NT2/D1 (cell line): ENCODE measurements at regions not wholly inside any gene's neighbourhood (a gene's known extent, or its start where the extent isn't known, plus 50 kb on each side); places are given as distances from the start of the nearest gene placed in this dataset.

ENCODE experiments used
- DNase-seq: peaks from one replicate; pipeline ENCODE4 v3.0.0-alpha.2; 2011; ENCODE audit warnings: low read depth, low spot score
- H3K27me3 ChIP-seq: 2 replicates; pipeline ENCODE4 v1.6.0; 2011; ENCODE audit warnings: mild to moderate bottlenecking; ENCODE audit not compliant: insufficient read length, insufficient read depth
- H3K36me3 ChIP-seq: 2 replicates; pipeline ENCODE4 v1.6.1; 2011; ENCODE audit warnings: mild to moderate bottlenecking, low read length, mixed read lengths; ENCODE audit not compliant: insufficient read depth, insufficient read length
- H3K4me1 ChIP-seq: 2 replicates; pipeline ENCODE4 v1.5.1; 2011; ENCODE audit not compliant: insufficient read depth, insufficient read length
- H3K4me3 ChIP-seq: 2 replicates; pipeline ENCODE4 v1.5.1; 2011; ENCODE audit warnings: low read depth; ENCODE audit not compliant: insufficient read length
- H3K9ac ChIP-seq: 2 replicates; pipeline ENCODE4 v1.6.0; 2011; ENCODE audit warnings: low read depth; ENCODE audit not compliant: insufficient read length
- H3K9me3 ChIP-seq: 2 replicates; pipeline ENCODE4 v1.5.1; 2011; ENCODE audit warnings: mild to moderate bottlenecking, low read length; ENCODE audit not compliant: insufficient read depth
- SUZ12 ChIP-seq: IDR thresholded peaks from 2 replicates; pipeline ENCODE4 v1.6.1; 2011; ENCODE audit not compliant: insufficient read length, insufficient read depth; ENCODE audit errors: extremely low read depth
- YY1 ChIP-seq: IDR thresholded peaks from 2 replicates; pipeline ENCODE4 v1.6.1; 2011; ENCODE audit not compliant: insufficient read length, insufficient read depth
- ZNF274 ChIP-seq: IDR thresholded peaks from 2 replicates; pipeline ENCODE4 v1.6.1; 2011; ENCODE audit warnings: mild to moderate bottlenecking, low read depth, low read length

DNA sequence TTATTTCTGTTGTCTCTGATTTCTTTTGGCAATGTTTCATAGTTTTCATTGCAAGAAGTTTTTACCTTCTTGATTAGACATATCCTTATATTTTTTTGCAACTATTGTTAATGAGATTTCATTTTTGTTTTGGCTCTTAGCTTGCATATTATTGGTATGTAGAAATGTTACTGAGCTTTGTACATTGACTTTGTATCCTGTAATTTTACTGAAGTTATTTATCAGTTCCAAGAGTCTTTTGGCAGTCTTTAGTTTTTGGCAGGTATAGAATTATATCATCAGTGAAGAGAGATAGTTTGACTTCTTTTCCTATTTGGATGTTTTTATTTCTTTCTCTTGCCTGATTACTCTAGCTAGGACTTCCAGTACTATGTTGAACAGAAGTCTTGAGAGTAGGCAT is 375.7 kb downstream of the TDRD3 start:
- Histone ChIP-seq H3K4me1 (no peaks in the 10 kb centered on the region), H3K9ac (no peak overlapping the region), H3K36me3 (no peaks in the 10 kb centered on the region), H3K9me3 (no peaks in the 10 kb centered on the region), H3K27me3 (no peaks in the 10 kb centered on the region), H3K4me3 (no peak overlapping the region)
- TF ChIP-seq ZNF274, result no peak
- TF ChIP-seq YY1, result no peak
- no peak for TF ChIP-seq SUZ12
- no peak for DNase-seq

DNA sequence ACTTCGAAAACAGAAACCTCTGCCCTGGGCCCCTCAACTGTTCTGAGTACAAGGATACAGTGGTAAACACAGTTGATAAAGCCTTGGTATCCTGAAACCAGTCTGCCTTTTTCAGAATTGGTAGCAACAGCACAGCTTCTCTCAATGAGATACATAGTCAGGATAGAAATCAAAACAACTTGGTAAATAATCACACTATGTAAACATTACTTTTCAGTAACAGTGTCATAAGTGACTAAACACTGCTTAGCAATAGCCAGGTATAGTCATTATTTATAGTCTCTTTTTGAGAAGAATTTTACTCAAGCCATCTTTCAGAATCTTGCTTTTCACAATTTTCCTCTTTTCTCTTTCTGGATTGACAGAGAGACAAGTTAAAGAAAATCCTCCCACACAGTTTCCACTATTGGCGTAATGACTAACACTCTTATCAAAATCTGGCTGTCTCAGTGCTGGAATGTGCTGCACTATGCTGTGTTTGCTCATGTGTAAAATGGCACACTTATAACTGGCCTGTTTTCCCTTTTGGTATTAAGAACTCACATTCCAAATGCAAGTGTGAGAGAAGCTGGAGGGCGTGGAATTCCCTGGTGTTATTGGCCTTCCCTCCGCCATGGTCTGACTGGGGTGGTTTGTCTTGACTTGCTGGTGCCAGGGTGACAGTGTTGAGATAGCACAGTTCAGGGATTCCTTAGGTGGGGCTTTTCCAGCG is 368.8 kb downstream of the TDRD3 start:
- H3K36me3 ChIP-seq, result no peaks in the 10 kb centered on the region
- no peaks in the 10 kb centered on the region for H3K27me3 ChIP-seq
- DNase-seq, result no peak
- no peaks in the 10 kb centered on the region for H3K9me3 ChIP-seq
- no peak overlapping the region for H3K4me3 ChIP-seq
- no peaks in the 10 kb centered on the region for H3K4me1 ChIP-seq
- no peak overlapping the region for H3K9ac ChIP-seq
- TF ChIP-seq ZNF274 (no peak), YY1 (no peak), SUZ12 (no peak)

DNA sequence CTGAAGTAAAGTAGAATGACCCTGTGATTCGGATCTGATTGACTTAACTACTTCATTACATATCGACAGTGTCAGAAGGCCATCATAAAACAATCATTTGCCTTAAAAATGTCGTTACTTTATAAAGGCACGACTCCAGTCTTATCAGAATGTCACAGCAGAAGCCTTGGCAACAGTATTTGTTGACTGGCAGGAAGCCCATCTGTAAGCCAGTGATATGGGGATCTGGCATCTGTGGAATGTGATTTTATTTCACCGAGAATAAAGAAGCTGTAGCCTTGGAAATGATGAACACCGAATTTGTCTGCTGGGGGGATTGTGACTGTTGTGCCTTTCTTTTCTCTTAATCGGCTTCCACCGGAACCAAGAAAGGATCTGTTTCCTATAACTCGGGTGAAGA is 362.5 kb downstream of the TDRD3 start:
- H3K4me3 ChIP-seq, result no peak overlapping the region
- H3K9me3 ChIP-seq, result no peaks in the 10 kb centered on the region
- H3K27me3 ChIP-seq, result no peaks in the 10 kb centered on the region
- no peak for DNase-seq
- H3K36me3 ChIP-seq, result no peaks in the 10 kb centered on the region
- H3K4me1 ChIP-seq, result no peaks in the 10 kb centered on the region
- TF ChIP-seq SUZ12 (no peak), YY1 (no peak), ZNF274 (no peak)
- no peak overlapping the region for H3K9ac ChIP-seq

DNA sequence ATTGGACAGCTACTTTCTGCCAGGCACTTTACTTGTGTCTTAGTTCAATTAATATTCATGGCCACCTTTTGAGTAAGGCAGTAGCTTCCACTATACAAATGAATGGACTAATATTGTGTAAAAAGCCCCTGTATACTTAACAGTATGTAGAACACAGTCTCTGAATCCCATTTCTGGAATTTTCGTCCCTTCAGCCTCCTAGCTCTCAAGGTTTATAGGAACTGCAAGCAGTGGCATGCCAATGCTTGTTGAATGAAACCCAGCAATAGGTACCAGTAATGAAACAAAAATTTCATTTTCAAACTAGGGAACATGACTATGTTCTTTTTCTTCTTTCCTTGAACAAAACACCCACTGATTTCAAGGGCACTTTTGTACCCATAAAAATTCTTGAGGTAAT is 361.6 kb downstream of the TDRD3 start:
- Histone ChIP-seq H3K9ac (no peak overlapping the region), H3K27me3 (no peaks in the 10 kb centered on the region), H3K9me3 (no peaks in the 10 kb centered on the region), H3K36me3 (no peaks in the 10 kb centered on the region), H3K4me1 (no peaks in the 10 kb centered on the region), H3K4me3 (no peak overlapping the region)
- TF ChIP-seq YY1 (no peak), ZNF274 (no peak), SUZ12 (no peak)
- DNase-seq, result no peak

DNA sequence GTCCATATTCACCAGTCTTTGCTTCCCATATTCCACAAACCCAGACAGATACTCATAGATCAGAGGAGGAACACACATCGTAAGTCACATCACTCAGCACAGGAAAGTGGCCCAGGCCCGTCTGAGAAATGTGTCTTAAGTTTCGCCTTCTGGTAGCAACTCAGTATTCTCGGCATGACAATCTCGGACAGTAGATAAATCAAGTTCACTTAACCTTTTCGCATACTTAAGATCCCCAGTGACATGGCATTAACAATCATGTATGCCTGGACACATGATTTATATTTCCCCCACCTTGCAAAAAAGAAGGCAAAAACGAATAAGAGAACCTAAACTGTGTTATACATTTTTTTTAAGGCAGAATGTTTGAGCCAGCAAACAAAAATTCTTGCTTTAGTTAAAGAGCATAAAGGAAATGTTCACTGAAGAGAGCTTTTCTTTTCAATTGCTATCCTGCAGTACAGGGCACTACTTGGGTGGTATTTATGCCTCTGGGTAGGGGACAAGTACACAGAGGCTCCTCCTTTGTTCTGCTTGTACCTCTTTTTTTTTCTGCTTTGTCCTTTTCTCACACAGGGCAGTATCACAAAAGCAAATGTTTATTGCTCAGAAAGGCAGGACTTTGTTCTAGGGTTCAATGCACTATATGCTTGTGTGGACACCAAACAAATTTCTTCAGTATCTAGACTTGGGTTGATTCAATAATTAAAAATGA is 360.6 kb downstream of the TDRD3 start:
- Histone ChIP-seq H3K9ac (no peak overlapping the region), H3K4me3 (no peak overlapping the region)
- no peak for DNase-seq

DNA sequence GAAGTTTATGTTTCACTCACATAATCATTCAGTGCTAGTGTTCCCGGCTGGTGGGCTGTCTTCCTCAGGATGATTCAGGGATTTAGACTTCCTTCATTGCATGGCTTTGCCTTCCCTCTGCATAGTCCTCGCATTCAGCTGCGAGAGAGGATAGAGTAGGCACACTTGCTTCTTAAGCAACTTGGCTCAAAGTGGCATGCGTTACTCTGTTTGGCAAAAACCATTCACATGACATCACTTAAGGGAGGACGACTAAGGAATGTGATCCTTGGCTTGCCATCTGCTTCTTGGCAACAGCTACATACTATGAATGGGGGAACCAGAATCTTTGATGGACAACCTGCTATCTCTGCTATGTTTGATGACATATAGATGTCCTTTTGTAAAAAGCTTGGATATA is 359.3 kb downstream of the TDRD3 start:
- no peaks in the 10 kb centered on the region for H3K27me3 ChIP-seq
- DNase-seq, result no peak
- TF ChIP-seq YY1 (no peak), SUZ12 (no peak), ZNF274 (no peak)
- no peaks in the 10 kb centered on the region for H3K4me1 ChIP-seq
- H3K4me3 ChIP-seq, result no peak overlapping the region
- H3K9ac ChIP-seq, result no peak overlapping the region
- no peaks in the 10 kb centered on the region for H3K36me3 ChIP-seq
- no peaks in the 10 kb centered on the region for H3K9me3 ChIP-seq

More for the DNA sequence above, 360.6 kb downstream of the TDRD3 start:
- no peaks in the 10 kb centered on the region for H3K4me1 ChIP-seq
- no peaks in the 10 kb centered on the region for H3K36me3 ChIP-seq
- H3K9me3 ChIP-seq, result no peaks in the 10 kb centered on the region
- TF ChIP-seq SUZ12, result no peak
- no peak for TF ChIP-seq YY1
- no peak for TF ChIP-seq ZNF274
- H3K27me3 ChIP-seq, result no peaks in the 10 kb centered on the region

DNA sequence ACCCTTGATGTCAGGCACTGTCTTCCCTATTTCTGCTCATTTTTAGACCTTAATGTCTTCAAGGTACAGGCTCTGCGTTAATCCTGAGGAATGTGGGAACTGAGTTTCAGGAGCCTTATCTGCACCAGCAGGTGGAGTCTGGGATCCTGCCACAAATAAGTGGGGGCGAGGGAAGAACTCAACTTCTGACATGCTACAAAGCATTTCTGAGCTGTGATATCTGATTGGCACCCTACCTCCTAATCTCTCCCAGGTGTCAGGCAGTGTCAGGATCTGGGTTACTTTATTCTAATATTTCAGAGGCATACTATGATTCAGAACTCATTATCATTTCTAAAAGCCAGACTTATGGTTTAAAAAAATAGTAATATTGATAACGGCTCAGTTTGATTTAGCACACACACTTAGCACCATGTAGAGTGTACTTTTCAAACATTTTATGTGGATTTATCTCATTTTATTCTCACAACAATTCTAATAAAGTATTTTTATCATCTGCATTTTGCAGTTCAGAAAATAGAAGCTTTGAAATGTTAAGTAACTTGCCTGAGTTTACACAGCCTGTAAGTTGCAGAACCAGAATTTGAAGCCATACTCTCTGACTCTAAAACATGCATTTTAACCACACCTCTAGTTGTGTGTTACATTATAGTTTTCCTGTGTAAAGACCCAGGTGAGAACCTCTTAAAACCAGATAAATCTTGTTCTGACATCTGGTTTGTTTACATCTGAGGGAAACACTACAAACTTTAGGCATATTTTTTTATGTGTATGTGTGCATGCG is 358.6 kb downstream of the TDRD3 start:
- DNase-seq, result no peak

More for the DNA sequence above, 358.6 kb downstream of the TDRD3 start:
- no peak overlapping the region for H3K4me3 ChIP-seq
- no peaks in the 10 kb centered on the region for H3K9me3 ChIP-seq
- TF ChIP-seq ZNF274 (no peak), SUZ12 (no peak), YY1 (no peak)
- no peaks in the 10 kb centered on the region for H3K4me1 ChIP-seq
- H3K27me3 ChIP-seq, result no peaks in the 10 kb centered on the region
- no peaks in the 10 kb centered on the region for H3K36me3 ChIP-seq
- no peak overlapping the region for H3K9ac ChIP-seq
